Naive B cell (primary cell): ENCODE measurements at regions not wholly inside any gene's neighbourhood (a gene's known extent, or its start where the extent isn't known, plus 50 kb on each side); places are given as distances from the start of the nearest gene placed in this dataset.
"Not testable (repeated sequence)": the region's sequence is repeated elsewhere in the genome, so short reads cannot be mapped to it uniquely, and the experiment has no call there.

Experiments
- ATAC-seq, 2 donors: fragments of 150-1000 bp; cut with Tn5 transposase; 2 replicates each; pipeline ENCODE4 v1.10.0; 2021; ENCODE audit warnings: low read depth in 2 of 2, mild to moderate bottlenecking in 2 of 2, moderate library complexity in 2 of 2
- DNase-seq: peaks from one replicate; pipeline ENCODE4 v3.0.0; 2022
- H3K27ac Mint-ChIP-seq, 6 donors: one replicate each; pipeline ENCODE4 v1.8.0; 2020 to 2022; ENCODE audit warnings: mild to moderate bottlenecking in 6 of 6, mixed read lengths in 6 of 6, moderate library complexity in 5 of 6, inconsistent platforms in 2 of 6
- H3K27me3 Mint-ChIP-seq, 3 donors: one replicate each; pipeline ENCODE4 v1.8.0; 2021 to 2022; ENCODE audit warnings: mixed read lengths in 3 of 3, mild to moderate bottlenecking in 1 of 3
- H3K36me3 Mint-ChIP-seq, 2 donors: one replicate each; pipeline ENCODE4 v1.8.0; 2020 to 2022; ENCODE audit warnings: mixed read lengths in 2 of 2, inconsistent platforms in 1 of 2, mild to moderate bottlenecking in 1 of 2
- H3K4me1 Mint-ChIP-seq, 3 donors: one replicate each; pipeline ENCODE4 v1.8.0; 2020 to 2022; ENCODE audit warnings: mixed read lengths in 3 of 3, inconsistent platforms in 1 of 3, mild to moderate bottlenecking in 1 of 3, moderate library complexity in 1 of 3
- H3K4me3 Mint-ChIP-seq, 8 donors: one replicate each; pipeline ENCODE4 v1.8.0; 2020 to 2022; ENCODE audit warnings: mild to moderate bottlenecking in 8 of 8, mixed read lengths in 8 of 8, moderate library complexity in 8 of 8, inconsistent platforms in 2 of 8
- H3K9me3 Mint-ChIP-seq, 7 donors: one replicate each; pipeline ENCODE4 v1.8.0; 2020 to 2022; ENCODE audit warnings: mixed read lengths in 7 of 7, mild to moderate bottlenecking in 5 of 7, inconsistent platforms in 2 of 7, moderate library complexity in 1 of 7

GRCh38 chr21:29430030-29430429 is 131.3 kb downstream of the BACH1 start:
- ATAC-seq: no peak
- no peaks in the 10 kb centered on the region for H3K27me3 Mint-ChIP-seq
- H3K9me3 Mint-ChIP-seq: no peaks in the 10 kb centered on the region

GRCh38 chr21:29430576-29430975 is 131.9 kb downstream of the BACH1 start:
- H3K27ac Mint-ChIP-seq: no peak overlapping the region
- peaks cover 6 to 19% (median 11%) of the 10 kb centered on the region in 3 donors for H3K4me1 Mint-ChIP-seq
- H3K4me3 Mint-ChIP-seq: no peak overlapping the region
- ATAC-seq: no peak
- no peaks in the 10 kb centered on the region for H3K36me3 Mint-ChIP-seq
- no peak for DNase-seq
- no peaks in the 10 kb centered on the region for H3K9me3 Mint-ChIP-seq
- H3K27me3 Mint-ChIP-seq: no peaks in the 10 kb centered on the region

More at GRCh38 chr21:29430030-29430429, 131.3 kb downstream of the BACH1 start:
- Mint-ChIP-seq H3K4me3 (no peak overlapping the region), H3K4me1 (peaks cover 11 to 22% (median 13%) of the 10 kb centered on the region in 3 donors), H3K27ac (no peak overlapping the region), H3K36me3 (no peaks in the 10 kb centered on the region)
- no peak for DNase-seq

- Mint-ChIP-seq H3K4me3 (no peak overlapping the region), H3K4me1 (peaks cover 5 to 16% (median 9%) of the 10 kb centered on the region in 3 donors), H3K9me3 (no peaks in the 10 kb centered on the region), H3K36me3 (peaks cover 0 to under 1% of the 10 kb centered on the region in 2 donors), H3K27ac (no peak overlapping the region), H3K27me3 (no peaks in the 10 kb centered on the region)
- DNase-seq: no peak
- no peak for ATAC-seq
These were observed 132.5 kb downstream of the BACH1 start for GRCh38 chr21:29431178-29431577.

- no peak overlapping the region for H3K27ac Mint-ChIP-seq
- ATAC-seq (no peak), DNase-seq (no peak)
- peaks cover 5 to 12% (median 9%) of the 10 kb centered on the region in 3 donors for H3K4me1 Mint-ChIP-seq
- no peaks in the 10 kb centered on the region for H3K27me3 Mint-ChIP-seq
- no peaks in the 10 kb centered on the region for H3K9me3 Mint-ChIP-seq
- H3K36me3 Mint-ChIP-seq: peaks cover 0 to 6% of the 10 kb centered on the region in 2 donors
- H3K4me3 Mint-ChIP-seq: no peak overlapping the region
These were observed 133.0 kb downstream of the BACH1 start for GRCh38 chr21:29431680-29432079.

GRCh38 chr21:29433366-29434059 is 134.8 kb downstream of the BACH1 start:
- Mint-ChIP-seq H3K4me3 (no peak overlapping the region), H3K9me3 (no peaks in the 10 kb centered on the region), H3K27me3 (no peaks in the 10 kb centered on the region), H3K27ac (no peak overlapping the region), H3K4me1 (peaks cover 5 to 10% (median 9%) of the 10 kb centered on the region in 3 donors), H3K36me3 (peaks cover 0 to 9% of the 10 kb centered on the region in 2 donors)
- DNase-seq (no peak), ATAC-seq (no peak)

GRCh38 chr21:29434081-29434480 is 135.4 kb downstream of the BACH1 start:
- peaks cover 0 to 9% of the 10 kb centered on the region in 2 donors for H3K36me3 Mint-ChIP-seq
- no peaks in the 10 kb centered on the region for H3K27me3 Mint-ChIP-seq
- no peaks in the 10 kb centered on the region for H3K9me3 Mint-ChIP-seq
- peak overlapping the region in 2 of 8 donors; percentile 10 to 13 for H3K4me3 Mint-ChIP-seq
- ATAC-seq: peak in 1 of 2 donors; percentile 28
- H3K4me1 Mint-ChIP-seq: peaks cover 5 to 10% (median 9%) of the 10 kb centered on the region in 3 donors
- no peak for DNase-seq
- peak overlapping the region in 1 of 6 donors; percentile 58 for H3K27ac Mint-ChIP-seq

GRCh38 chr21:29434982-29435381 is 136.3 kb downstream of the BACH1 start:
- not testable (repeated sequence) for H3K36me3 Mint-ChIP-seq, DNase-seq, ATAC-seq, H3K9me3 Mint-ChIP-seq, H3K4me3 Mint-ChIP-seq, H3K27me3 Mint-ChIP-seq
- H3K4me1 Mint-ChIP-seq: peaks cover 5 to 10% (median 9%) of the 10 kb centered on the region in 3 donors
- H3K27ac Mint-ChIP-seq: peak overlapping the region in 1 of 6 donors; percentile 59

- Mint-ChIP-seq H3K4me3 (no peak overlapping the region), H3K27me3 (no peaks in the 10 kb centered on the region), H3K4me1 (peaks cover 5 to 10% (median 9%) of the 10 kb centered on the region in 3 donors), H3K9me3 (no peaks in the 10 kb centered on the region), H3K36me3 (peaks cover 0 to 9% of the 10 kb centered on the region in 2 donors), H3K27ac (no peak overlapping the region)
- DNase-seq (no peak), ATAC-seq (no peak)
These were observed 137.4 kb downstream of the BACH1 start for GRCh38 chr21:29436143-29436542.

GRCh38 chr21:29436650-29437049 is 137.9 kb downstream of the BACH1 start:
- H3K4me3 Mint-ChIP-seq: no peak overlapping the region
- H3K4me1 Mint-ChIP-seq: peaks cover 5 to 10% (median 9%) of the 10 kb centered on the region in 3 donors
- H3K27ac Mint-ChIP-seq: peak overlapping the region in 1 of 6 donors; percentile 12

GRCh38 chr21:29441651-29442050 is 142.9 kb downstream of the BACH1 start:
- DNase-seq: no peak
- Mint-ChIP-seq H3K4me3 (no peak overlapping the region), H3K27me3 (no peaks in the 10 kb centered on the region), H3K27ac (no peak overlapping the region), H3K9me3 (peaks cover 0 to 1% (median 0%) of the 10 kb centered on the region in 7 donors), H3K36me3 (peaks cover 0 to 12% of the 10 kb centered on the region in 2 donors), H3K4me1 (peaks cover 0 to 6% (median 0%) of the 10 kb centered on the region in 3 donors)
- no peak for ATAC-seq

More at GRCh38 chr21:29436650-29437049, 137.9 kb downstream of the BACH1 start:
- peaks cover 0 to 9% of the 10 kb centered on the region in 2 donors for H3K36me3 Mint-ChIP-seq
- ATAC-seq (no peak), DNase-seq (no peak)
- no peaks in the 10 kb centered on the region for H3K9me3 Mint-ChIP-seq
- H3K27me3 Mint-ChIP-seq: no peaks in the 10 kb centered on the region

- Mint-ChIP-seq H3K9me3 (peaks cover 0 to 4% (median 2%) of the 10 kb centered on the region in 7 donors), H3K27ac (no peak overlapping the region), H3K4me3 (no peak overlapping the region), H3K27me3 (no peaks in the 10 kb centered on the region), H3K36me3 (peaks cover 4 to 12% of the 10 kb centered on the region in 2 donors), H3K4me1 (peaks cover 0 to 6% (median 0%) of the 10 kb centered on the region in 3 donors)
- no peak for ATAC-seq
- DNase-seq: no peak
These were observed 144.8 kb downstream of the BACH1 start for GRCh38 chr21:29443411-29444010.

- peaks cover 0 to 5% (median 2%) of the 10 kb centered on the region in 3 donors for H3K4me1 Mint-ChIP-seq
- no peaks in the 10 kb centered on the region for H3K27me3 Mint-ChIP-seq
- DNase-seq: no peak
- H3K27ac Mint-ChIP-seq: no peak overlapping the region
- ATAC-seq: no peak
- H3K9me3 Mint-ChIP-seq: peaks cover 4 to 20% (median 12%) of the 10 kb centered on the region in 7 donors
- peaks cover 14 to 15% of the 10 kb centered on the region in 2 donors for H3K36me3 Mint-ChIP-seq
- H3K4me3 Mint-ChIP-seq: no peak overlapping the region
These were observed 150.0 kb downstream of the BACH1 start for GRCh38 chr21:29448766-29449165.

- no peak overlapping the region for H3K4me3 Mint-ChIP-seq
These were observed 150.7 kb downstream of the BACH1 start for GRCh38 chr21:29449306-29449950.

More at GRCh38 chr21:29449306-29449950, 150.7 kb downstream of the BACH1 start:
- Mint-ChIP-seq H3K9me3 (peaks cover 4 to 20% (median 12%) of the 10 kb centered on the region in 7 donors), H3K27ac (no peak overlapping the region), H3K27me3 (no peaks in the 10 kb centered on the region), H3K36me3 (peaks cover 9 to 14% of the 10 kb centered on the region in 2 donors), H3K4me1 (peaks cover 0 to 5% (median 2%) of the 10 kb centered on the region in 3 donors)
- no peak for ATAC-seq
- DNase-seq: no peak
